H1 (cell line): ENCODE measurements at regions not wholly inside any gene's neighbourhood (a gene's known extent, or its start where the extent isn't known, plus 50 kb on each side); places are given as distances from the start of the nearest gene placed in this dataset.
A peak's percentile ranks its signal among the peaks of the same experiment; 100 is the strongest.

Experiments
- CTCF ChIA-PET: fragments of 300-600 bp; sonication (Branson Sonifier 250); formaldehyde crosslinking; loops from one replicate; lab custom pipeline; 2021; ENCODE audit not compliant: partially characterized antibody; lab: Charles Lee
- POLR2A ChIA-PET: fragments of 300-600 bp; sonication (Branson Sonifier 250); formaldehyde crosslinking; loops from one replicate; lab custom pipeline; 2021; ENCODE audit warnings: inconsistent platforms; ENCODE audit not compliant: partially characterized antibody; lab: Charles Lee
- DNase-seq, 2 experiments: peaks; one replicate each; pipeline versions ENCODE4 v3.0.0 to v3.0.0-alpha.2; 2010 to 2022; ENCODE audit warnings: low spot score in 2 of 2, low read depth in 1 of 2, mixed read lengths in 1 of 2
- FAIRE-seq: peaks from 2 replicates; lab custom pipeline; 2011; peaks lifted over from hg19 to GRCh38; lab: Jason Lieb, UNC
- H2AFZ ChIP-seq: 2 replicates; pipeline ENCODE4 v1.8.1; 2012; ENCODE audit warnings: low read length, inconsistent platforms
- H2AK5ac ChIP-seq: 2 replicates; pipeline ENCODE4 v1.6.1; 2013; ENCODE audit warnings: low read depth, low read length
- H2BK120ac ChIP-seq: replicated peaks from 2 replicates; pipeline ENCODE3; 2013; ENCODE audit warnings: low read depth, low read length, inconsistent platforms
- H2BK12ac ChIP-seq: 2 replicates; pipeline ENCODE4 v1.6.1; 2013; ENCODE audit warnings: low read depth, low read length
- H2BK15ac ChIP-seq: 2 replicates; pipeline ENCODE4 v1.6.1; 2013; ENCODE audit warnings: low read length
- H2BK20ac ChIP-seq: 2 replicates; pipeline ENCODE4 v1.6.1; 2013; ENCODE audit warnings: low read length
- H2BK5ac ChIP-seq: 2 replicates; pipeline ENCODE4 v1.6.1; 2013; ENCODE audit warnings: low read depth, low read length
- H3K14ac ChIP-seq: 2 replicates; pipeline ENCODE4 v1.6.1; 2013; ENCODE audit warnings: inconsistent platforms; ENCODE audit not compliant: insufficient read length
- H3K18ac ChIP-seq: 2 replicates; pipeline ENCODE4 v1.6.1; 2013; ENCODE audit warnings: low read length; ENCODE audit errors: extremely low read depth
- H3K23ac ChIP-seq: 2 replicates; pipeline ENCODE4 v1.6.1; 2013; ENCODE audit warnings: inconsistent platforms; ENCODE audit not compliant: insufficient read length
- H3K23me2 ChIP-seq: 2 replicates; pipeline ENCODE4 v1.6.1; 2013; ENCODE audit warnings: low read depth, low read length
- H3K27ac ChIP-seq: 2 replicates; pipeline ENCODE4 v1.6.1; 2011; ENCODE audit warnings: low read depth, low read length, inconsistent platforms
- H3K27me3 ChIP-seq, 4 experiments: replicated peaks in 1 of 4; 1 replicate in 1 of 4; 2 replicates in 3 of 4; pipeline versions ENCODE4 v1.6.1 to v1.8.1; 2011 to 2013; ENCODE audit warnings: low read length in 3 of 4, mild to moderate bottlenecking in 3 of 4, inconsistent platforms in 2 of 4, mixed read lengths in 2 of 4, moderate library complexity in 1 of 4; ENCODE audit not compliant: control insufficient read depth in 3 of 4, insufficient read depth in 3 of 4; ENCODE audit errors: extremely low read depth in 1 of 4
- H3K36me3 ChIP-seq, 4 experiments: 2 replicates each; pipeline versions ENCODE4 v1.6.1 to v1.8.1; 2011 to 2013; ENCODE audit warnings: mild to moderate bottlenecking in 4 of 4, low read length in 3 of 4, moderate library complexity in 2 of 4, control low read depth in 1 of 4, inconsistent platforms in 1 of 4; ENCODE audit not compliant: insufficient read depth in 4 of 4, control insufficient read depth in 2 of 4
- H3K4ac ChIP-seq: replicated peaks from 2 replicates; pipeline ENCODE3; 2013; ENCODE audit warnings: low read length, low read depth, mixed read lengths, inconsistent platforms; ENCODE audit not compliant: insufficient read length
- H3K4me1 ChIP-seq, 4 experiments: replicated peaks in 1 of 4; 1 replicate in 1 of 4; 2 replicates in 3 of 4; pipeline versions ENCODE4 v1.6.1 to v1.8.1; 2011 to 2013; ENCODE audit warnings: low read length in 3 of 4, inconsistent platforms in 2 of 4, mixed read lengths in 1 of 4; ENCODE audit not compliant: insufficient read depth in 4 of 4, control insufficient read depth in 3 of 4
- H3K4me2 ChIP-seq, 2 experiments: 2 replicates each; pipeline versions ENCODE4 v1.6.1 to v1.8.1; 2011 to 2013; ENCODE audit warnings: low read depth in 2 of 2, low read length in 2 of 2, control low read depth in 1 of 2, inconsistent platforms in 1 of 2, mild to moderate bottlenecking in 1 of 2; ENCODE audit not compliant: insufficient read depth in 1 of 2
- H3K4me3 ChIP-seq, 4 experiments: fragments of 200-600, 300-600 bp in 1 of 4; sonication (generic), shearing (Covaris generic), sonication (Bioruptor Twin) in 1 of 4; 2 replicates each; pipeline versions ENCODE4 v1.5.1 to v1.8.1; 2011 to 2016; ENCODE audit warnings: low read length in 4 of 4, low read depth in 3 of 4, control low read depth in 2 of 4, inconsistent platforms in 2 of 4, mild to moderate bottlenecking in 2 of 4, mixed read lengths in 1 of 4, moderate library complexity in 1 of 4; ENCODE audit not compliant: insufficient read depth in 2 of 4; ENCODE audit errors: extremely low read depth in 1 of 4
- H3K56ac ChIP-seq: replicated peaks from 2 replicates; pipeline ENCODE3; 2013; ENCODE audit warnings: low read depth, mild to moderate bottlenecking, mixed read lengths, low read length, inconsistent platforms; ENCODE audit not compliant: insufficient read length
- H3K79me1 ChIP-seq: 2 replicates; pipeline ENCODE4 v1.6.1; 2013; ENCODE audit warnings: low read depth, low read length, control low read depth
- H3K79me2 ChIP-seq, 2 experiments: 2 replicates each; pipeline versions ENCODE4 v1.6.1 to v1.8.1; 2012 to 2013; ENCODE audit warnings: low read length in 2 of 2, mild to moderate bottlenecking in 2 of 2, inconsistent platforms in 1 of 2; ENCODE audit not compliant: insufficient read depth in 2 of 2, control insufficient read depth in 1 of 2
- H3K9ac ChIP-seq, 4 experiments: replicated peaks in 1 of 4; 1 replicate in 1 of 4; 2 replicates in 3 of 4; pipeline versions ENCODE4 v1.6.1 to v1.8.1; 2011 to 2013; ENCODE audit warnings: low read depth in 3 of 4, low read length in 3 of 4, control low read depth in 2 of 4, mild to moderate bottlenecking in 2 of 4, moderate library complexity in 2 of 4, inconsistent platforms in 1 of 4; ENCODE audit errors: extremely low read depth in 1 of 4
- H3K9me3 ChIP-seq, 2 experiments: 2 replicates each; pipeline versions ENCODE4 v1.6.1 to v1.8.1; 2012 to 2013; ENCODE audit warnings: mild to moderate bottlenecking in 2 of 2, moderate library complexity in 2 of 2, control low read depth in 1 of 2, inconsistent platforms in 1 of 2, low read depth in 1 of 2, low read length in 1 of 2, mixed read lengths in 1 of 2; ENCODE audit not compliant: insufficient read depth in 2 of 2
- H4K20me1 ChIP-seq, 2 experiments: replicated peaks in 1 of 2; 2 replicates each; pipeline versions ENCODE3 to v1.8.1; 2011 to 2013; ENCODE audit warnings: inconsistent platforms in 2 of 2, low read length in 2 of 2, mild to moderate bottlenecking in 1 of 2; ENCODE audit not compliant: insufficient read depth in 2 of 2, control insufficient read depth in 1 of 2
- H4K5ac ChIP-seq: 2 replicates; pipeline ENCODE4 v1.6.1; 2013; ENCODE audit warnings: low read length, low read depth, mixed read lengths, inconsistent platforms; ENCODE audit not compliant: insufficient read length
- H4K8ac ChIP-seq: 2 replicates; pipeline ENCODE4 v1.8.0; 2013; ENCODE audit warnings: mild to moderate bottlenecking, moderate library complexity, low read length, inconsistent platforms; ENCODE audit not compliant: insufficient read depth; ENCODE audit errors: extremely low read depth
- H4K91ac ChIP-seq: replicated peaks from 2 replicates; pipeline ENCODE3; 2013; ENCODE audit warnings: low read length, mixed read lengths, inconsistent platforms; ENCODE audit not compliant: insufficient read length
- ASH2L ChIP-seq: fragments of 200-600, 300-600 bp; sonication (generic); IDR thresholded peaks from one replicate; pipeline ENCODE4 v1.7.1; 2017; ENCODE audit warnings: low read length
- KDM5A ChIP-seq: fragments of 200-600 bp; IDR thresholded peaks from 2 replicates; pipeline ENCODE4 v1.7.1; 2012; ENCODE audit warnings: mild to moderate bottlenecking, low read length, inconsistent platforms, mixed read lengths
- MAFK ChIP-seq: IDR thresholded peaks from 2 replicates; pipeline ENCODE4 v1.6.1; 2012; ENCODE audit warnings: low read depth, mild to moderate bottlenecking, improper control_type of control experiment, low read length
- RBBP5 ChIP-seq: IDR thresholded peaks from 2 replicates; pipeline ENCODE4 v1.7.1; 2012; ENCODE audit warnings: low read depth, mild to moderate bottlenecking, inconsistent platforms, low read length, moderate library complexity, borderline replicate concordance
- SP2 ChIP-seq: IDR thresholded peaks from 2 replicates; pipeline ENCODE4 v1.6.1; 2012; ENCODE audit warnings: mild to moderate bottlenecking, low read length, inconsistent platforms
- TAF1 ChIP-seq: IDR thresholded peaks from 2 replicates; pipeline ENCODE4 v1.6.1; 2011; ENCODE audit warnings: mild to moderate bottlenecking, low read depth, low read length
- WGBS, 2 experiments: shearing (Covaris generic) in 1 of 2; methylation state at CpG; one replicate each; pipeline versions ENCODE4 v1.1.6 to v1.1.7; 2013 to 2015; ENCODE audit warnings: low lambda C conversion rate in 2 of 2, mixed read lengths in 2 of 2, inconsistent platforms in 1 of 2, low coverage in 1 of 2, missing lambda C conversion rate in 1 of 2; ENCODE audit not compliant: insufficient replicate concordance in 2 of 2, insufficient coverage in 1 of 2, insufficient read length in 1 of 2; ENCODE audit errors: extremely low coverage in 1 of 2, missing lambda C conversion rate in 1 of 2; 5-methylcytosine and 5-hydroxymethylcytosine counted together

GRCh38 chr2:220129391-220129790, 502.0 kb downstream of the SLC4A3 start:
- FAIRE-seq, result no peak
- no peak overlapping the region for H2AFZ ChIP-seq

More at GRCh38 chr2:220129391-220129790, 502.0 kb downstream of the SLC4A3 start:
- no peak overlapping the region for H2BK12ac ChIP-seq
- no peaks in the 10 kb centered on the region for H3K79me2 ChIP-seq
- no peak overlapping the region for H3K14ac ChIP-seq
- no peaks in the 10 kb centered on the region for H3K4me1 ChIP-seq
- H3K18ac ChIP-seq, result no peak overlapping the region
- peaks cover 0 to 7% of the 10 kb centered on the region in 2 experiments; a peak in 3 of 4 replicates for H3K9me3 ChIP-seq
- H3K36me3 ChIP-seq, result no peaks in the 10 kb centered on the region
- no peaks in the 10 kb centered on the region for H3K27me3 ChIP-seq
- H3K23me2 ChIP-seq, result no peaks in the 10 kb centered on the region
- H4K20me1 ChIP-seq, result no peaks in the 10 kb centered on the region
- H3K4me2 ChIP-seq, result no peak overlapping the region
- ChIA-PET POLR2A (no interaction called here), CTCF (interaction anchor here (0.5 kb wide), 1 partner anchor 31 kb away, joined by 3 read pairs; no protein-coding TSS in a partner anchor)
- H3K4ac ChIP-seq, result no peak overlapping the region
- no peak overlapping the region for H3K27ac ChIP-seq
- H2BK20ac ChIP-seq, result no peak overlapping the region
- H4K8ac ChIP-seq, result no peak overlapping the region
- H2BK5ac ChIP-seq, result no peak overlapping the region
- WGBS, 2 experiments, result 88% methylated on average over 7 of the region's 7 CpGs; no CpG with 5 or more reads in 1 of the 2 experiments
- no peak overlapping the region for H3K56ac ChIP-seq
- DNase-seq, result peak in 1 of 2 experiments; percentile 8
- H3K4me3 ChIP-seq, result no peak overlapping the region
- H2BK120ac ChIP-seq, result no peak overlapping the region
- H2AK5ac ChIP-seq, result no peak overlapping the region
- no peaks in the 10 kb centered on the region for H3K79me1 ChIP-seq
- no peak overlapping the region for H4K91ac ChIP-seq
- no peak overlapping the region for H3K9ac ChIP-seq
- no peak overlapping the region for H4K5ac ChIP-seq
- no peak overlapping the region for H3K23ac ChIP-seq
- no peak overlapping the region for H2BK15ac ChIP-seq
- TF ChIP-seq KDM5A (no peak), ASH2L (no peak), RBBP5 (no peak), MAFK (no peak), TAF1 (no peak), SP2 (no peak)
